ENCODE measurements at regions not wholly inside any gene's neighbourhood (a gene's known extent, or its start where the extent isn't known, plus 50 kb on each side); places are given as distances from the start of the nearest gene placed in this dataset.

GRCh38 chr14:86363047-86363446, 833.1 kb downstream of the FLRT2 start:
- TF ChIP-seq EZH2phosphoT487 (IDR thresholded peaks at IDR 0.05; ENCODE audit: low read depth, severe bottlenecking, unreplicated experiment) (no peak), CTCF (IDR thresholded peaks at IDR 0.05; ENCODE audit: poor library complexity) (no peak)

All from hepatocyte (in vitro differentiated cells).